Activated CD4-positive, alpha-beta T cell treated with anti-CD3 and anti-CD28 coated beads for 36 hours (primary cell): ENCODE measurements at regions not wholly inside any gene's neighbourhood (a gene's known extent, or its start where the extent isn't known, plus 50 kb on each side); places are given as distances from the start of the nearest gene placed in this dataset.

ENCODE experiments used
- ATAC-seq: fragments of 200-7000 bp; cut with Tn5 transposase; one replicate; pipeline ENCODE4 v1.10.0; 2021; ENCODE audit warnings: mild to moderate bottlenecking, moderate library complexity
- CTCF ChIA-PET: fragments of 350-600 bp; sonication (Branson Sonifier 250); formaldehyde crosslinking; loops from one replicate; lab custom pipeline; 2021; ENCODE audit warnings: antibody characterized with exemption; lab: Charles Lee
- POLR2A ChIA-PET: fragments of 350-600 bp; sonication (Branson Sonifier 250); formaldehyde crosslinking; loops from one replicate; lab custom pipeline; 2021; ENCODE audit warnings: antibody characterized with exemption, inconsistent platforms; lab: Charles Lee
- DNase-seq: peaks from one replicate; pipeline ENCODE4 v3.0.0-alpha.2; 2020
- H3K27ac Mint-ChIP-seq: one replicate; pipeline ENCODE4 v1.8.0; 2021; ENCODE audit warnings: mixed read lengths
- H3K27me3 Mint-ChIP-seq: one replicate; pipeline ENCODE4 v1.8.0; 2021; ENCODE audit warnings: mixed read lengths
- H3K36me3 Mint-ChIP-seq: one replicate; pipeline ENCODE4 v1.8.0; 2021; ENCODE audit warnings: low read depth, mixed read lengths
- H3K4me1 Mint-ChIP-seq: one replicate; pipeline ENCODE4 v1.8.0; 2021; ENCODE audit warnings: mixed read lengths
- H3K4me3 Mint-ChIP-seq: one replicate; pipeline ENCODE4 v1.8.0; 2021; ENCODE audit warnings: mild to moderate bottlenecking, moderate library complexity, mixed read lengths
- H3K9me3 Mint-ChIP-seq: one replicate; pipeline ENCODE4 v1.8.0; 2021; ENCODE audit warnings: low read depth, mixed read lengths
- intact Hi-C, 2 experiments: fragments of 100-400 bp; cut with DNase I in 1 of 2; cut with micrococcal nuclease in 1 of 2; formaldehyde crosslinking; loops; one replicate each; pipeline versions ENCODE4 v1.14.2 to v1.15.1; 2022 to 2024; cut with DNase I, micrococcal nuclease

GRCh38 chr4:24026596-24026995 lies 136.7 kb upstream of the PPARGC1A start:
- CTCF ChIA-PET = no interaction called here

GRCh38 chr4:24024605-24025004 lies 134.8 kb upstream of the PPARGC1A start:
- no peaks in the 10 kb centered on the region for H3K4me1 Mint-ChIP-seq
- no peak for DNase-seq
- H3K27ac Mint-ChIP-seq = no peak overlapping the region
- CTCF ChIA-PET = no interaction called here
- no peak overlapping the region for H3K4me3 Mint-ChIP-seq
- H3K27me3 Mint-ChIP-seq = no peaks in the 10 kb centered on the region
- intact Hi-C loops = no loop called here
- H3K36me3 Mint-ChIP-seq = no peaks in the 10 kb centered on the region
- ATAC-seq = no peak
- POLR2A ChIA-PET = no interaction called here
- H3K9me3 Mint-ChIP-seq = no peaks in the 10 kb centered on the region

More at GRCh38 chr4:24026596-24026995, 136.7 kb upstream of the PPARGC1A start:
- Mint-ChIP-seq H3K4me3 (no peak overlapping the region), H3K9me3 (no peaks in the 10 kb centered on the region), H3K4me1 (no peaks in the 10 kb centered on the region), H3K27ac (no peak overlapping the region), H3K27me3 (peaks cover 3% of the 10 kb centered on the region), H3K36me3 (no peaks in the 10 kb centered on the region)
- DNase-seq = no peak
- POLR2A ChIA-PET = no interaction called here
- no peak for ATAC-seq
- intact Hi-C loops = no loop called here

GRCh38 chr4:24024157-24024556 lies 134.3 kb upstream of the PPARGC1A start:
- ATAC-seq = no peak
- no peak for DNase-seq

GRCh38 chr4:24015782-24016181 lies 125.9 kb upstream of the PPARGC1A start:
- intact Hi-C loops = no loop called here
- POLR2A ChIA-PET = no interaction called here
- CTCF ChIA-PET = no interaction called here
- Mint-ChIP-seq H3K4me1 (no peaks in the 10 kb centered on the region), H3K4me3 (no peak overlapping the region), H3K27me3 (peaks cover 4% of the 10 kb centered on the region), H3K27ac (no peak overlapping the region), H3K36me3 (no peaks in the 10 kb centered on the region), H3K9me3 (peaks cover 2% of the 10 kb centered on the region)
- no peak for DNase-seq
- no peak for ATAC-seq

More at GRCh38 chr4:24024157-24024556, 134.3 kb upstream of the PPARGC1A start:
- POLR2A ChIA-PET = no interaction called here
- CTCF ChIA-PET = no interaction called here
- Mint-ChIP-seq H3K9me3 (no peaks in the 10 kb centered on the region), H3K27ac (no peak overlapping the region), H3K4me1 (no peaks in the 10 kb centered on the region), H3K36me3 (no peaks in the 10 kb centered on the region), H3K4me3 (no peak overlapping the region), H3K27me3 (no peaks in the 10 kb centered on the region)
- intact Hi-C loops = no loop called here

GRCh38 chr4:24013668-24014422 lies 124.0 kb upstream of the PPARGC1A start:
- intact Hi-C loops = no loop called here
- DNase-seq (no peak), ATAC-seq (no peak)
- Mint-ChIP-seq H3K9me3 (peaks cover 2% of the 10 kb centered on the region), H3K4me3 (no peak overlapping the region), H3K36me3 (no peaks in the 10 kb centered on the region), H3K27ac (no peak overlapping the region), H3K27me3 (peaks cover 4% of the 10 kb centered on the region), H3K4me1 (no peaks in the 10 kb centered on the region)
- POLR2A ChIA-PET = no interaction called here
- CTCF ChIA-PET = no interaction called here

- Mint-ChIP-seq H3K27me3 (peaks cover 4% of the 10 kb centered on the region), H3K27ac (no peak overlapping the region), H3K9me3 (peaks cover 2% of the 10 kb centered on the region), H3K36me3 (no peaks in the 10 kb centered on the region), H3K4me1 (no peaks in the 10 kb centered on the region), H3K4me3 (no peak overlapping the region)
- intact Hi-C loops = no loop called here
- no peak for ATAC-seq
- no peak for DNase-seq
- POLR2A ChIA-PET = no interaction called here
- CTCF ChIA-PET = no interaction called here
Measured at GRCh38 chr4:24010994-24011393, 121.1 kb upstream of the PPARGC1A start.

- no peaks in the 10 kb centered on the region for H3K4me1 Mint-ChIP-seq
- ChIA-PET POLR2A (no interaction called here), CTCF (no interaction called here)
- H3K4me3 Mint-ChIP-seq = no peak overlapping the region
- peaks cover 4% of the 10 kb centered on the region for H3K9me3 Mint-ChIP-seq
- peaks cover 4% of the 10 kb centered on the region for H3K27me3 Mint-ChIP-seq
- DNase-seq (no peak), ATAC-seq (no peak)
- no peak overlapping the region for H3K27ac Mint-ChIP-seq
- H3K36me3 Mint-ChIP-seq = no peaks in the 10 kb centered on the region
- intact Hi-C loops = no loop called here
Measured at GRCh38 chr4:24010573-24010972, 120.7 kb upstream of the PPARGC1A start.

- H3K27ac Mint-ChIP-seq = no peak overlapping the region
- H3K27me3 Mint-ChIP-seq = peaks cover 3% of the 10 kb centered on the region
- DNase-seq (no peak), ATAC-seq (no peak)
- no peaks in the 10 kb centered on the region for H3K4me1 Mint-ChIP-seq
- ChIA-PET POLR2A (no interaction called here), CTCF (no interaction called here)
- no peak overlapping the region for H3K4me3 Mint-ChIP-seq
- peaks cover 4% of the 10 kb centered on the region for H3K9me3 Mint-ChIP-seq
- H3K36me3 Mint-ChIP-seq = no peaks in the 10 kb centered on the region
- intact Hi-C loops = no loop called here
Measured at GRCh38 chr4:24007860-24008261, 118.0 kb upstream of the PPARGC1A start.

- ATAC-seq (no peak), DNase-seq (no peak)
- intact Hi-C loops = no loop called here
- H3K36me3 Mint-ChIP-seq = no peaks in the 10 kb centered on the region
- ChIA-PET POLR2A (no interaction called here), CTCF (no interaction called here)
- no peaks in the 10 kb centered on the region for H3K4me1 Mint-ChIP-seq
- H3K4me3 Mint-ChIP-seq = no peak overlapping the region
- H3K9me3 Mint-ChIP-seq = peaks cover 4% of the 10 kb centered on the region
- H3K27ac Mint-ChIP-seq = no peak overlapping the region
- peaks cover 5% of the 10 kb centered on the region for H3K27me3 Mint-ChIP-seq
Measured at GRCh38 chr4:24006269-24006668, 116.4 kb upstream of the PPARGC1A start.

- CTCF ChIA-PET = no interaction called here
Measured at GRCh38 chr4:24003926-24004325, 114.1 kb upstream of the PPARGC1A start.

GRCh38 chr4:24003496-24003895 lies 113.6 kb upstream of the PPARGC1A start:
- ATAC-seq = no peak
- CTCF ChIA-PET = no interaction called here
- DNase-seq = no peak
- peaks cover 5% of the 10 kb centered on the region for H3K27me3 Mint-ChIP-seq
- no peaks in the 10 kb centered on the region for H3K36me3 Mint-ChIP-seq
- H3K27ac Mint-ChIP-seq = no peak overlapping the region
- peaks cover 4% of the 10 kb centered on the region for H3K9me3 Mint-ChIP-seq
- H3K4me1 Mint-ChIP-seq = no peaks in the 10 kb centered on the region
- H3K4me3 Mint-ChIP-seq = no peak overlapping the region
- POLR2A ChIA-PET = no interaction called here
- intact Hi-C loops = no loop called here

More at GRCh38 chr4:24003926-24004325, 114.1 kb upstream of the PPARGC1A start:
- POLR2A ChIA-PET = no interaction called here
- no peak for DNase-seq
- no peak overlapping the region for H3K27ac Mint-ChIP-seq
- H3K4me1 Mint-ChIP-seq = no peaks in the 10 kb centered on the region
- no peak for ATAC-seq
- H3K27me3 Mint-ChIP-seq = peaks cover 5% of the 10 kb centered on the region
- no peak overlapping the region for H3K4me3 Mint-ChIP-seq
- H3K9me3 Mint-ChIP-seq = peaks cover 4% of the 10 kb centered on the region
- H3K36me3 Mint-ChIP-seq = no peaks in the 10 kb centered on the region
- intact Hi-C loops = no loop called here

GRCh38 chr4:24002330-24002966 lies 112.6 kb upstream of the PPARGC1A start:
- Mint-ChIP-seq H3K36me3 (no peaks in the 10 kb centered on the region), H3K27ac (no peak overlapping the region), H3K27me3 (peaks cover 5% of the 10 kb centered on the region), H3K4me1 (no peaks in the 10 kb centered on the region), H3K9me3 (peaks cover 4% of the 10 kb centered on the region), H3K4me3 (no peak overlapping the region)
- CTCF ChIA-PET = no interaction called here
- DNase-seq = no peak
- no peak for ATAC-seq
- intact Hi-C loops = no loop called here
- POLR2A ChIA-PET = no interaction called here
